Activated CD8-positive, alpha-beta memory T cell treated with anti-CD3 and anti-CD28 coated beads, Interleukin-2, amount 50 U/mL, for 4 hours (primary cell): ENCODE measurements at regions not wholly inside any gene's neighbourhood (a gene's known extent, or its start where the extent isn't known, plus 50 kb on each side); places are given as distances from the start of the nearest gene placed in this dataset.
"Not testable (repeated sequence)": the region's sequence is repeated elsewhere in the genome, so short reads cannot be mapped to it uniquely, and the experiment has no call there.

Experiments
- DNase-seq: peaks from one replicate; pipeline ENCODE4 v3.0.0-alpha.2; 2020

DNA sequence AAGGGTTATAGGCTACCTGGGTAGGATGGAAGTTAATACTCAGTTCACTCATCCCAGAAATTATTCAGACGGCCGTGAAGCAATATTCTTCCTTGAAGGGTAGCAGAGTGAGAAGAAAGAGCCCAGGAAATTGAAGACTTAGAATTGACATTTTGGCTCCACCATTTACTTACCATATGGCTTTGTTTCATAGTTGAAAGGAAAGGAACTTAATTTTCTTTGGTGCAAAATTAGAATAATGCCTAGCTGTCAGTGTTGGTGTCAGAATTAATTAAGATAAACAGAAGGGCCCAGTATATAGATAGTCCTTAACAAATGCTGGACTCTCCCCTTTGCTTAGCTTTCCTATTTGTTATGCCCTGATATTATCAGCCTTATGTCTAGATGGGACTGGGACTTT lies 263.2 kb downstream of the KCNJ3 start:
- DNase-seq: no peak

DNA sequence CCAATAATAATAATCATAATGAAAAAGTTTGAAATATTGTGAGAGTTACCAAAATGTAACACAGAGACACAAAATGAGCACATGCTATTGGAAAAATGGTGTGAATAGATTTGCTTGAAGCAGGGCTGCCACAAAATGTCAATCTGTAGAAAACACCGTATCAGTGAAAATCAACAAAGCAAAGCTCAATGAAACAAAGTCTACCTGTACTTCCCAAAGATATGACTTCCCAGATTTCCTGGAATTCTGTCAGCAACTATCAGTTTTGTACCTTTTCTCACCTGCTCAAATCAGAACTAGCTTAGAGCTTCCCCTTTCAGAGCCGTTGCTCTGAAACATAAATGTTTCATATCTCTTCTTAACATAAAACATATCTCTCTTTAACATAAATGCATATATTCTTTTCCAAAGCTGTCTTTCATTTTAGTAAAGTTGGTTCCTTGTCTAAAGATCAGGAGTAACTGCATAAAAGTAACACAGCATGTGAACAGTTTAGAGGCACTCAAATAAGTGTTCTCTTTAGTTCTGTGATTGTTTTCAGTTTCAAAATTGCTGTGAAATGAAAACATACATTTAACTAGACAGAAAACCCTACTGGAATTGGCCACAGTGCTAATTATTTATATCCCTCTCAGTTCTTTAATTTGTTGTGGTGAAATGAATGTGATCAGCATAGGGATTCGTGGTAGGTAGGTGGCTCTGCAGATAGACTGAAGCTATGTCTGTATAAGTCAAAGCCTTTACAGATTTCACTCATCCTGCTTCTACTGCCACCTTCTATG lies 262.5 kb downstream of the KCNJ3 start:
- DNase-seq: no peak

DNA sequence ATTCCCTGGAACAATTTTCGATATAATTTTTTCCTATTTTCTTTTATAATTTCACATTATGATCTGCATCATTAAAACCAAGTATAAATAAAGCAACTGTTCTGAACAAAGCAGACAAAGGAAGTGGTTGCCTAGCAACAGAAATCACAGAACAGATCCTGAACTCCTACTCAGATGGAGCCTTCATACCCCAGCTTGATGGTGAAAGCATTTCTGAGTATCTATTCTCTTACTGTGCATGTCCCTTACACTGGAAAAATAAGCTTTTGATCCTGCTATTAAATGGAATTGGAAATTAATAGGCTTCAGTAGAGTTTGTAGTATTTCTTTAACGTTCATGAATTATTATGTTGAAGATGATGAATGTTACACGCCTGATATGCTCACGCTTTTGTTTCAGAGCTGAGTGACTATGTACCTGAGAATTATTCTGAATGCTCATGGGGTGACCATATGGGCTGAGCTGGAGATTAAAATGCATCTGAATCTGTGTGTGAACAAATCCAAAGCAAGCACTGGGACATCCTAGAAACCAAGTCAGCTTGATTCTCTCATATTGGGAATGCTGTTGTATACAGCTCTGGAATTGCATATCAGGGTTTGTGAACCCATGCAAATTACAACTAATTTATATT lies 254.0 kb downstream of the KCNJ3 start:
- no peak for DNase-seq

DNA sequence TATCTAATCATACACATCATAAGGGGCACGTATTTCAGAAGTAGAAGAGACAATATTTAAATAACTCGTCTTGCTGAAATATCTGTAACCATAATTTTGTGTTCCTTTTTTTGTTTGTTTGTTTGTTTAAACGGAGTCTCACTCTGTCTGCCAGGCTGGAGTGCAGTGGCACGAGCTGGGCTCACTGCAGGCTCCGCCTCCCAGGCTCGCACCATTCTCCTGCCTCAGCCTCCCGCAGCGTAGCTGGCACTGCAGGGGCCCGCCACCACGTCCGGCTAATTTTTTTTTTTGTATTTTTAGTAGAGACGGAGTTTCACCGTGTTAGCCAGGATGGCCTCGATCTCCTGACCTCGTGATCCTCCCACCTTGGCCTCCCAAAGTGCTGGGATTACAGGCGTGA lies 248.9 kb downstream of the KCNJ3 start:
- DNase-seq: not testable (repeated sequence)

DNA sequence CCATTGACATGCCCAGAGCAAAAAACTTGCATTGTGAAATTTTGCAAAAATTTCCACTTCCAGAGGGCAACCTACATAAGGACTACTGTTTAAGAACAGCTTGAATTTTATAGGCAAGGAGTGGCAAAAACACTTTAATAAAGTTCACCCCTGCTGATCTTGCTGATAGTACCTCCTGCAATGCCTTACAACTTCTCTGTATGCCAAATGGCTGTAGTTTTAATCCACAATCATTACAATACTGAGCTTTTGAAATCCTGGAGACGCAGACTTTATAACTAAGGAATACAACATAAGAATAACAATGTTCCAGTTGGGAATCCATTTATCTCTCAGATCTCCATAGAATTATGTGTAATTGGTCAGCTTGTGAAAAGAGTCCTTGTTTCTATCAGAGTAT lies 247.5 kb downstream of the KCNJ3 start:
- no peak for DNase-seq

DNA sequence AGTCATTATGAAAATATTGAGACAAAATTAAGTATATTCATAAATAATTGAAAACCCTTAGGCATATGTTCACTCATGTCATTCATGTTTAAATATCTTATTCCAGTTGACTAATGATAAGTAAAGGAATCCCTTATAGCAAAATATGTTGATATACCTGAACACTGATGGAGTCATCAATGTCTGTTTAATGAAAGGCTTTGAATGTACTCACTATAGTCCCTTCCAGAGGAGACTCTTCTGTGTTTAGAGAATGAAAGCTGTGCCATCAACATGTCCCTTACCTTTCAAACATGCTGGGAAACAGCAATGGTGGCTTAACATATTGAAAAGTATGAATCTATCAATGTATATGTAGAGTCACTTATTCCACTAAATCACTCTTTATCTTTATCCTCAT lies 242.9 kb downstream of the KCNJ3 start:
- DNase-seq: no peak

- no peak for DNase-seq
These were observed 235.7 kb downstream of the KCNJ3 start for GRCh38 chr2:154934213-154934612.

GRCh38 chr2:154924531-154924930 lies 226.0 kb downstream of the KCNJ3 start:
- DNase-seq: no peak

GRCh38 chr2:154914561-154914960 lies 216.1 kb downstream of the KCNJ3 start:
- no peak for DNase-seq

GRCh38 chr2:154912215-154912614 lies 213.7 kb downstream of the KCNJ3 start:
- no peak for DNase-seq

DNA sequence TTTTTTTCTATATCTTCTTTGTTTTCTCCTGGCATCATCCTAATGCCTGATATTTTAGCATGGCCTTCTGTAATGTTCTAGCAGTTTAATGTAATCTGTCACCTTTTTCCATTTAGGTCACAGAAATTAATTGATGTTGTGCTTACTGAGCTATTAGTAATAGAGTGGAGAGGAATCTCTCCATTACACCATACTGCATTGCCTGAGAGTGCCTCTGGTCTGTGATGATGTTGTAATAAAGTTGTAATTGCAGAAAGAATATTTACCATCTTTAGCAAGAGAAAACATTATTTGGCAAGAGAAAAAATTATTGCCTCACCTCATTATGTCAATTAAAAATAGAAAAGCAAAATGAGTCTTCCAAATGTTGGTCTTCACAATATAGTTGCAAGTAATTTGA lies 213.2 kb downstream of the KCNJ3 start:
- no peak for DNase-seq

DNA sequence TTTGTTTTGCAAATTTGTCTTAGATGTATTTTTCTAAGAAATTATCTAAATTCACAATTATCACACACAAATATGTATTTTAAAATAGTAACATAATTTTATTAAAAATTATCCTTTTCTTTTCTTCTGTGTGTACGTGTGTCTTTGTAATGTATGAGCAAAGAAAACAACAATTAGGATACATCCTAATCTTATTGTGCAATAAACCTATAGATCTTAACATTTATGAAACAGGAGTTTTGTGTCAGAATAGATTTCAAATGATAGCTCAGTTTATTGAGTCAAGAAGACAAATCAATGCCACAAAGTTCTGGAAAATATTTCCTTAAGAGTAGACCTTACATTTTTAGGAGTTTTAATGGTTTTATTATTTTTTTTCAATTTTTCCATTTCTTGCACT lies 212.2 kb downstream of the KCNJ3 start:
- no peak for DNase-seq

DNA sequence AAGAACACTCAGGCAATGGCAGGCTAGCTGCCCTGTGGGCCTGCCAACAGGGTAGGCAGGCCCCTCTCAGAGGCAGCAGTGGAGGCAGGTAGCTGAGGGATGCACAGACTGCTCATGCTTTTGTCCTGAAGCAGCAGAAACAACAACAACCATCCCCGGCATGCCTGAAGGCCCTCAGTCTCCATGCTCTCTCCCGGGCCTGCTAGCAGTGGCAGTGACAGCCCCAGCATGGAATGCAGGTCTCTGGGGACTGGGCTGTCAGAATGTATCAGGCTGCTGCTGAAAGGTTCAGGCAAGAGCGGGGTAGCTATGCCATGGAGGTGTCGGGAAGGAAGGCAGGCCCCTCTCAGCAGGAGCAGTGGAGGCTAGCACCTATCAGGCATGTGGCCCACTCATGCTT lies 209.8 kb downstream of the KCNJ3 start:
- DNase-seq: no peak
